ENCODE measurements at regions not wholly inside any gene's neighbourhood (a gene's known extent, or its start where the extent isn't known, plus 50 kb on each side); places are given as distances from the start of the nearest gene placed in this dataset.

GRCh38 chr6:114739656-114740055, 396.8 kb upstream of the HS3ST5 start:
- Mint-ChIP-seq H3K4me1 (no peaks in the 10 kb centered on the region), H3K9me3 (peaks cover 3% of the 10 kb centered on the region), H3K36me3 (ENCODE audit: low read depth) (no peaks in the 10 kb centered on the region), H3K4me3 (no peak overlapping the region), H3K27ac (no peak overlapping the region), H3K27me3 (ENCODE audit: low read depth, poor library complexity) (no peaks in the 10 kb centered on the region)
- DNase-seq, result no peak
- TF ChIP-seq, protein P1, sequence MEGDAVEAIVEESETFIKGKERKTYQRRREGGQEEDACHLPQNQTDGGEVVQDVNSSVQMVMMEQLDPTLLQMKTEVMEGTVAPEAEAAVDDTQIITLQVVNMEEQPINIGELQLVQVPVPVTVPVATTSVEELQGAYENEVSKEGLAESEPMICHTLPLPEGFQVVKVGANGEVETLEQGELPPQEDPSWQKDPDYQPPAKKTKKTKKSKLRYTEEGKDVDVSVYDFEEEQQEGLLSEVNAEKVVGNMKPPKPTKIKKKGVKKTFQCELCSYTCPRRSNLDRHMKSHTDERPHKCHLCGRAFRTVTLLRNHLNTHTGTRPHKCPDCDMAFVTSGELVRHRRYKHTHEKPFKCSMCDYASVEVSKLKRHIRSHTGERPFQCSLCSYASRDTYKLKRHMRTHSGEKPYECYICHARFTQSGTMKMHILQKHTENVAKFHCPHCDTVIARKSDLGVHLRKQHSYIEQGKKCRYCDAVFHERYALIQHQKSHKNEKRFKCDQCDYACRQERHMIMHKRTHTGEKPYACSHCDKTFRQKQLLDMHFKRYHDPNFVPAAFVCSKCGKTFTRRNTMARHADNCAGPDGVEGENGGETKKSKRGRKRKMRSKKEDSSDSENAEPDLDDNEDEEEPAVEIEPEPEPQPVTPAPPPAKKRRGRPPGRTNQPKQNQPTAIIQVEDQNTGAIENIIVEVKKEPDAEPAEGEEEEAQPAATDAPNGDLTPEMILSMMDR (IDR thresholded peaks at IDR 0.05), result no peak

GRCh38 chr6:114735025-114735735, 392.4 kb upstream of the HS3ST5 start:
- H3K36me3 Mint-ChIP-seq (ENCODE audit: low read depth), result no peaks in the 10 kb centered on the region
- H3K4me1 Mint-ChIP-seq, result no peaks in the 10 kb centered on the region
- no peak overlapping the region for H3K4me3 Mint-ChIP-seq
- no peaks in the 10 kb centered on the region for H3K27me3 Mint-ChIP-seq (ENCODE audit: low read depth, poor library complexity)
- TF ChIP-seq, protein P1 (IDR thresholded peaks at IDR 0.05), result no peak
- no peak for DNase-seq
- H3K9me3 Mint-ChIP-seq, result no peaks in the 10 kb centered on the region
- H3K27ac Mint-ChIP-seq, result no peak overlapping the region

DNA sequence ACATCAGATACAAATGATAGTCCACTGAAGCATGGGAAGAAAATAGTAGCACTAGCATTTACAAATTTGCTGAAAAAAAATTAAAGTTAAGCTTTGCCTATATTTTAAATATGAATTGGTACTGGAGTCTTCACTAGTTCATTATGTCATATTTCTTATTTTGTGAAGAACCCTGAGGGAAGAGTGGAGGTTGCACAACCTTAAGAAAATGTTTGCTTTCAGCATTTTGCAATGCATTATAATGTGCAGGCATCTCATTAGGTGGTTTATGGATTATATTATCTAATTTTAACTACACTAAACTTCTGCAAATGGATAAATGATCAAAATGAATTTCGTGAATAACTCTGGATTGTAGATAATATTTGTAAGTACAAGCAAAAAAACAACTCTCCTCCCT, 390.8 kb upstream of the HS3ST5 start:
- no peak for DNase-seq
- Mint-ChIP-seq H3K4me3 (no peak overlapping the region), H3K27me3 (ENCODE audit: low read depth, poor library complexity) (no peaks in the 10 kb centered on the region), H3K9me3 (no peaks in the 10 kb centered on the region), H3K27ac (no peak overlapping the region), H3K36me3 (ENCODE audit: low read depth) (no peaks in the 10 kb centered on the region), H3K4me1 (no peaks in the 10 kb centered on the region)
- TF ChIP-seq, protein P1 (IDR thresholded peaks at IDR 0.05), result no peak

DNA sequence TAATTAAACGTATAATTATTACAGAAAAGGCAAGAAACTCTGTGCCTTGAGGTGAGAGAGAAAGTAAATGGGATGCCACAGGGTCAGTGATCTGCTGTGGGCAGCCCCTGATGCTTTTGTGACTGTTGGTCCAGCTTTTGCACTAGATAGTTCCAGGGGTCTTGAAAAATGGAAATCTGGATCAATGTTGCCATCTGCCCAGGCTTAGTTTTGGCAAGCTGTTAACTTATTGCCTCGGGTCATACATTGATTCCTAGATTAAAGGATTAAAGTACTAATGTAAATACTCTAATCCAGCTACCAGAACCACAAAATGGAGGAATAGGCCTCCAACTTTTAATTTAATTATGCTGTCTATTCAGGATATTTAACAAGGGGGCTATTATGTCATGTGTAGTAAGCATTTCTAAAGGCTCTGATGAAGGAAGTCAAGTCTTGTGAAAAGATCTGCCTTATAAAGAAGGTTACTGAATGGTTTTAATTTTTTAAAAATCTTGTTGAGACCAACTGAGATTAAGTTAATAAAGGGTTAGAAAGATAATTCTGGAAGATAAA, 376.0 kb upstream of the HS3ST5 start:
- Mint-ChIP-seq H3K27me3 (ENCODE audit: low read depth, poor library complexity) (no peaks in the 10 kb centered on the region), H3K27ac (no peak overlapping the region), H3K36me3 (ENCODE audit: low read depth) (no peaks in the 10 kb centered on the region), H3K9me3 (no peaks in the 10 kb centered on the region), H3K4me1 (no peaks in the 10 kb centered on the region), H3K4me3 (no peak overlapping the region)
- DNase-seq, result no peak
- TF ChIP-seq, protein P1 (IDR thresholded peaks at IDR 0.05), result no peak

DNA sequence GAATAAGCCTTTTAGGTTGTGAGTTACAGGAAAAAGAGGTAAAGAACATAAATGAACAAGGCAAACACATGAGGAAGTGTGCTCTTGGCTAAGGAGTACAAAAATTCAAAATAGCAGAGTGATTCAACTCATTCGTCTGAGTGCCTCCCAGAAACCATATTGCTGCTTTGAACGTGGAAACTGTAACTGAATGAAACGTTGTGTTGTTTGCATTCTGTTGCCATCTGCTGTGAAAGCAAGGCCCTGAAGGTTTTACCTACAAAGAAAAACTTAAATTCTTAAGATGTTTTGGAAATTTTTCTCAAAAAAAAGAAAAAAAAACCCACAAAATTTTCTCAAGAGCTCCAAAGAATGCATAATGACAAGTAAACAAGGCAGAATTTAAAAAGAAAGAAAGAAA, 375.4 kb upstream of the HS3ST5 start:
- H3K27ac Mint-ChIP-seq, result no peak overlapping the region
- DNase-seq, result no peak
- no peak overlapping the region for H3K4me3 Mint-ChIP-seq
- TF ChIP-seq, protein P1 (IDR thresholded peaks at IDR 0.05), result no peak
- no peaks in the 10 kb centered on the region for H3K27me3 Mint-ChIP-seq (ENCODE audit: low read depth, poor library complexity)
- H3K4me1 Mint-ChIP-seq, result no peaks in the 10 kb centered on the region
- H3K9me3 Mint-ChIP-seq, result no peaks in the 10 kb centered on the region
- no peaks in the 10 kb centered on the region for H3K36me3 Mint-ChIP-seq (ENCODE audit: low read depth)
